A673 (cell line): ENCODE measurements at regions not wholly inside any gene's neighbourhood (a gene's known extent, or its start where the extent isn't known, plus 50 kb on each side); places are given as distances from the start of the nearest gene placed in this dataset.

Source experiments
- BruUV-seq: library from RNA; stranded (reverse); fragments of 400-500 nt; replicated peaks from 2 replicates; lab custom pipeline; 2021; lab: Mats Ljungman, UMichigan
- CTCF ChIA-PET: fragments of 300-600 bp; sonication (Branson Sonifier 250); formaldehyde crosslinking; loops from one replicate; lab custom pipeline; 2022; ENCODE audit warnings: antibody characterized with exemption; lab: Charles Lee
- POLR2A ChIA-PET: fragments of 300-600 bp; sonication (Branson Sonifier 250); formaldehyde crosslinking; loops from one replicate; lab custom pipeline; 2022; ENCODE audit warnings: antibody characterized with exemption; ENCODE audit not compliant: low non-redundant PET; lab: Charles Lee
- DNase-seq: peaks from one replicate; pipeline ENCODE4 v3.0.0-alpha.2; 2015; ENCODE audit warnings: low spot score
- H3K27ac ChIP-seq: fragments of 200-600 bp; sonication (generic); 2 replicates; pipeline ENCODE4 v1.5.1; 2016; ENCODE audit warnings: mixed run types, low read depth, mild to moderate bottlenecking, mixed read lengths, antibody characterized with exemption, low read length; ENCODE audit not compliant: poor library complexity, severe bottlenecking
- H3K27me3 ChIP-seq: fragments of 200-600 bp; sonication (generic); replicated peaks from 2 replicates; pipeline ENCODE4 v1.6.1; 2017; ENCODE audit warnings: mixed run types, low read depth, mild to moderate bottlenecking, mixed read lengths, antibody characterized with exemption, low read length; ENCODE audit not compliant: insufficient read depth, poor library complexity
- H3K36me3 ChIP-seq: fragments of 200-600 bp; sonication (generic); 2 replicates; pipeline ENCODE4 v1.6.1; 2016; ENCODE audit warnings: mixed run types, mild to moderate bottlenecking, mixed read lengths, antibody characterized with exemption, low read length; ENCODE audit not compliant: insufficient read depth, poor library complexity, severe bottlenecking
- H3K4me1 ChIP-seq: fragments of 200-600 bp; sonication (generic); 2 replicates; pipeline ENCODE4 v1.6.1; 2017; ENCODE audit warnings: mixed run types, mild to moderate bottlenecking, mixed read lengths, antibody characterized with exemption, low read length; ENCODE audit not compliant: insufficient read depth, poor library complexity, severe bottlenecking
- H3K4me3 ChIP-seq: fragments of 200-600 bp; sonication (generic); 2 replicates; pipeline ENCODE4 v1.5.1; 2016; ENCODE audit warnings: low read depth, mixed run types, mild to moderate bottlenecking, mixed read lengths, low read length; ENCODE audit not compliant: poor library complexity, severe bottlenecking
- H3K9me3 ChIP-seq: fragments of 200-600 bp; sonication (generic); 2 replicates; pipeline ENCODE4 v1.6.1; 2016; ENCODE audit warnings: mixed run types, low read depth, mild to moderate bottlenecking, mixed read lengths, antibody characterized with exemption, low read length; ENCODE audit not compliant: poor library complexity, severe bottlenecking
- EZH2 ChIP-seq: fragments of 200-600 bp; sonication (generic); IDR thresholded peaks from 2 replicates; pipeline ENCODE4 v1.6.1; 2017; ENCODE audit warnings: borderline replicate concordance, low read depth, mild to moderate bottlenecking, mixed read lengths, antibody characterized with exemption, low read length; ENCODE audit not compliant: poor library complexity, severe bottlenecking
- intact Hi-C: fragments of 100-400 bp; cut with micrococcal nuclease; formaldehyde crosslinking; loops from one replicate; pipeline ENCODE4 v1.10.0; 2022; ENCODE audit not compliant: unreplicated experiment
- TF ChIP-seq, protein P1 (sequence below): fragments of 300-800, 200-600 bp; sonication (generic); conservative IDR thresholded peaks from 2 replicates; pipeline ENCODE4 v1.5.1; 2017; ENCODE audit warnings: low read depth, mild to moderate bottlenecking, antibody characterized with exemption, low read length, moderate library complexity, mixed read lengths

DNA sequence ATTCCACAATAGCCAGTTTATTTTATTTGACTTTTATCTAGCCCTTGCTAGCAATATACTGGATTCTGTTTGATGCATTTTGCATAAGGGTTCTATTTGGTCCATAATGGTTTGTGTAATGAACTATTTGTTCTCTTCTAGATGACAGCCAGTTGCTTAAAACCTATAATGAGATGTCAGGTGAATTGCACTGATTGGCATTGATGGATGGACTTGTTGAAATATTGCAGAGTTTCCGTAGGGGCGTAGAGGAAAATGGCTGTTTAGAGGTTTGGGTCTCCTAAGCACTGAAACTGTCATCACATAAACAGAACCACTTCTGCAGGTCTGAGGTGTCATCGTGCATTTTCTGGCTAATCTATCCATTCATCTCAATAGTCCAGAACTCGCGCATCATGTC is 124.9 kb upstream of the HDAC9 start:
- Histone ChIP-seq H3K27ac (no peak overlapping the region), H3K27me3 (no peaks in the 10 kb centered on the region), H3K4me3 (no peak overlapping the region), H3K4me1 (no peaks in the 10 kb centered on the region), H3K9me3 (no peaks in the 10 kb centered on the region), H3K36me3 (no peaks in the 10 kb centered on the region)
- intact Hi-C loops: no loop called here
- no TSS peak for BruUV-seq
- ChIA-PET POLR2A (no interaction called here), CTCF (no interaction called here)
- TF ChIP-seq, protein P1, sequence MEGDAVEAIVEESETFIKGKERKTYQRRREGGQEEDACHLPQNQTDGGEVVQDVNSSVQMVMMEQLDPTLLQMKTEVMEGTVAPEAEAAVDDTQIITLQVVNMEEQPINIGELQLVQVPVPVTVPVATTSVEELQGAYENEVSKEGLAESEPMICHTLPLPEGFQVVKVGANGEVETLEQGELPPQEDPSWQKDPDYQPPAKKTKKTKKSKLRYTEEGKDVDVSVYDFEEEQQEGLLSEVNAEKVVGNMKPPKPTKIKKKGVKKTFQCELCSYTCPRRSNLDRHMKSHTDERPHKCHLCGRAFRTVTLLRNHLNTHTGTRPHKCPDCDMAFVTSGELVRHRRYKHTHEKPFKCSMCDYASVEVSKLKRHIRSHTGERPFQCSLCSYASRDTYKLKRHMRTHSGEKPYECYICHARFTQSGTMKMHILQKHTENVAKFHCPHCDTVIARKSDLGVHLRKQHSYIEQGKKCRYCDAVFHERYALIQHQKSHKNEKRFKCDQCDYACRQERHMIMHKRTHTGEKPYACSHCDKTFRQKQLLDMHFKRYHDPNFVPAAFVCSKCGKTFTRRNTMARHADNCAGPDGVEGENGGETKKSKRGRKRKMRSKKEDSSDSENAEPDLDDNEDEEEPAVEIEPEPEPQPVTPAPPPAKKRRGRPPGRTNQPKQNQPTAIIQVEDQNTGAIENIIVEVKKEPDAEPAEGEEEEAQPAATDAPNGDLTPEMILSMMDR: no peak
- no peak for TF ChIP-seq EZH2
- DNase-seq: no peak

DNA sequence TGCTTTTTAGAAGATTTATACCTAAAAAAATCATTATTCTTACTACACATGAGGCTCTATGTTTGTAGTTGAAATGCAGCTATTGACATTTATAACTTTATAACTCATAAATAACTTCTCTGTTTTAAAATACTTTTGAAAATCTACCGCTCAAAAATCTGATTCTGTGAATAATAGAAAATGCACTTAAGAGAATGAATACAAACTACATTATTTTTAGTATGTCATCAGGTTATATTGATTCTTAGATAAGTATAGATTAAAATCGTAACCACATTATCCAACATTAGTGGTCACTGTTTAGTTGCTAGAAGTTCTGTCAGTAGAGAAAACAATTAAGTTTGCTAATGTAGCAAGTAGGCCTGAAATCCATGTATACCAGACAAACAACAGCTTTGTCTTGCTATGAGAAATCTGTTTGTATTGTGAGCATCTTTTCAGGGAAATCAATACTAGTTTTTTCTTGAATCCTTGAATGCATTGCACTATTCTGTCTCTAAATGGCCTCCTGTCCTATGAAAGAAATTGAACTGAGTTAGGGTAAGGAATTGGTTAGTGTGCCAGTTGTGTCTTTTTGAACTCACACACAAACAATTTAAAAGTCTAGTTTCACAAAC is 116.5 kb upstream of the HDAC9 start:
- Histone ChIP-seq H3K27ac (no peak overlapping the region), H3K36me3 (no peaks in the 10 kb centered on the region), H3K4me1 (no peaks in the 10 kb centered on the region), H3K4me3 (no peak overlapping the region), H3K27me3 (no peaks in the 10 kb centered on the region), H3K9me3 (no peaks in the 10 kb centered on the region)
- POLR2A ChIA-PET: no interaction called here
- CTCF ChIA-PET: no interaction called here
- no peak for DNase-seq
- TF ChIP-seq, protein P1: no peak
- TF ChIP-seq EZH2: no peak
- no TSS peak for BruUV-seq
- intact Hi-C loops: no loop called here

DNA sequence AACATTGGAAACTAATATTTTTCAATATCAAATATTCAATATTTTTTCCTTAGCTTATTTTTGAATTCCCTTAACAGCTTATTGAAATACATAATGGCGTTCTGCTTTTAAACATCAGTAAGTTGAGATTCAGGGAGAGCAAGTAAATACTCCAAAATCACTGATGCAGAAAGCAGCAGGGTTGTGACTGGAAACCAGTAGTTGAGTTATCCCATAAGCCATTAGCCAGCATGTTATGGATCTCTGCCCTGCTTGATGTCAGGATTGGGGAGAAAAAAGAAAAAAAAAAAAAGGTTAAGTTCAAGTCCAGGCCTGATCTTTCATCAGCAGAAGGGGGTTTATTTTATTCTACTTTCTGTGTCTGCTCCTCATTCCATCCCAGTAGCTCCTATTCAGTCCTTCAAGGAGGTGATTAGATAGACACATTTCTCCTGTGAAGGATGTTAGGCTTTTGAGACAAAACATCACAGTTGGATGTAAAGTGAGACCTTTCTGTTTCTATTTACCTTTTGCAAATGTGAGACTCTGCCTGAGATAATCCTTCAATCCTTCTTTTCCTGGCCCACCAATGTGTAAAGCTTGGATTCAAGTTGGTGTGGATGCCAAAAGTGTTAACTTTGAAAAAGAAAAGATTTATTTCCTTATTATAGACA is 110.9 kb upstream of the HDAC9 start:
- Histone ChIP-seq H3K4me1 (peaks cover 7% of the 10 kb centered on the region), H3K9me3 (no peaks in the 10 kb centered on the region), H3K27me3 (no peaks in the 10 kb centered on the region), H3K4me3 (no peak overlapping the region), H3K27ac (no peak overlapping the region), H3K36me3 (no peaks in the 10 kb centered on the region)
- intact Hi-C loops: no loop called here
- no TSS peak for BruUV-seq
- ChIA-PET CTCF (no interaction called here), POLR2A (no interaction called here)
- no peak for TF ChIP-seq EZH2
- TF ChIP-seq, protein P1: no peak
- DNase-seq: no peak
